ENCODE measurements at regions not wholly inside any gene's neighbourhood (a gene's known extent, or its start where the extent isn't known, plus 50 kb on each side); places are given as distances from the start of the nearest gene placed in this dataset.

- no peaks in the 10 kb centered on the region for H3K36me3 ChIP-seq (replicated peaks in 1 of 2; ENCODE audit: control extremely low read depth in 1 of 2, control insufficient read depth in 1 of 2, extremely low read depth in 1 of 2, insufficient read depth in 2 of 2, low read length in 1 of 2)
- H3K4me1 ChIP-seq (ENCODE audit: control insufficient read depth in 2 of 2, insufficient read depth in 2 of 2, low read length in 2 of 2), result no peaks in the 10 kb centered on the region
- no peak for ATAC-seq (ENCODE audit: low read depth)
- no peak overlapping the region for H3K4me2 ChIP-seq (replicated peaks; ENCODE audit: low read depth, low read length, poor library complexity, severe bottlenecking)
- H3K4me3 Mint-ChIP-seq, result no peak overlapping the region
- peaks cover 0 to 9% (median 0%) of the 10 kb centered on the region in 3 donors for H3K9me3 ChIP-seq (ENCODE audit: control extremely low read depth in 1 of 3, control insufficient read depth in 2 of 3, insufficient read depth in 1 of 3, low read length in 2 of 3)
- H3K27me3 Mint-ChIP-seq, result peaks cover 2% of the 10 kb centered on the region
- POLR2A ChIA-PET, result no interaction called here
- WGBS (ENCODE audit: insufficient coverage), result 77% methylated on average over 24 of the region's 24 CpGs
- no peaks in the 10 kb centered on the region for H4K20me1 ChIP-seq (ENCODE audit: control insufficient read depth, insufficient read depth, low read length, poor library complexity, severe bottlenecking)
- H3K27ac Mint-ChIP-seq, result no peak overlapping the region
- DNase-seq, result no peak
- peaks cover 4% of the 10 kb centered on the region for H3K9me3 Mint-ChIP-seq (ENCODE audit: insufficient read depth)
- intact Hi-C loops (cut with micrococcal nuclease), result no loop called here
- no peaks in the 10 kb centered on the region for H3K4me1 Mint-ChIP-seq
- H3K79me2 ChIP-seq (ENCODE audit: control insufficient read depth, insufficient read depth, low read length), result no peaks in the 10 kb centered on the region
- H3K27me3 ChIP-seq (replicated peaks in 1 of 4; ENCODE audit: control extremely low read depth in 1 of 4, control insufficient read depth in 3 of 4, insufficient read depth in 4 of 4, low read length in 3 of 4), result peaks cover 0 to 3% (median 0%) of the 10 kb centered on the region in 4 experiments
- no peak overlapping the region for H2AFZ ChIP-seq (ENCODE audit: insufficient read depth, low read depth, low read length, poor library complexity, severe bottlenecking)
- CTCF ChIA-PET, result no interaction called here
- no peak overlapping the region for H3K9ac ChIP-seq (ENCODE audit: low read length)
- TF ChIP-seq CTCF (IDR thresholded peaks at IDR 0.05) (no peak), EZH2 (IDR thresholded peaks at IDR 0.05; ENCODE audit: borderline replicate concordance, insufficient read depth, low read depth, low read length, poor library complexity, severe bottlenecking) (no peak)
- no peak overlapping the region for H3K4me3 ChIP-seq (ENCODE audit: control extremely low read depth in 1 of 5, extremely low read depth in 1 of 5, insufficient read depth in 1 of 5, low read depth in 2 of 5, low read length in 4 of 5)
- H3K27ac ChIP-seq (ENCODE audit: low read length in 2 of 2), result no peak overlapping the region
Observed at GRCh38 chr7:155931396-155932085, 119.3 kb upstream of the SHH start.

- Histone ChIP-seq H2AFZ (ENCODE audit: insufficient read depth, low read depth, low read length, poor library complexity, severe bottlenecking) (no peak overlapping the region), H4K20me1 (ENCODE audit: control insufficient read depth, insufficient read depth, low read length, poor library complexity, severe bottlenecking) (no peaks in the 10 kb centered on the region), H3K79me2 (ENCODE audit: control insufficient read depth, insufficient read depth, low read length) (no peaks in the 10 kb centered on the region), H3K27ac (ENCODE audit: low read length in 2 of 2) (no peak overlapping the region), H3K27me3 (replicated peaks in 1 of 4; ENCODE audit: control extremely low read depth in 1 of 4, control insufficient read depth in 3 of 4, insufficient read depth in 4 of 4, low read length in 3 of 4) (no peaks in the 10 kb centered on the region), H3K4me1 (ENCODE audit: control insufficient read depth in 2 of 2, insufficient read depth in 2 of 2, low read length in 2 of 2) (no peaks in the 10 kb centered on the region), H3K4me3 (ENCODE audit: control extremely low read depth in 1 of 5, extremely low read depth in 1 of 5, insufficient read depth in 1 of 5, low read depth in 2 of 5, low read length in 4 of 5) (no peak overlapping the region), H3K36me3 (replicated peaks in 1 of 2; ENCODE audit: control extremely low read depth in 1 of 2, control insufficient read depth in 1 of 2, extremely low read depth in 1 of 2, insufficient read depth in 2 of 2, low read length in 1 of 2) (no peaks in the 10 kb centered on the region), H3K9me3 (ENCODE audit: control extremely low read depth in 1 of 3, control insufficient read depth in 2 of 3, insufficient read depth in 1 of 3, low read length in 2 of 3) (peaks cover 0 to 9% (median 0%) of the 10 kb centered on the region in 3 donors), H3K4me2 (replicated peaks; ENCODE audit: low read depth, low read length, poor library complexity, severe bottlenecking) (no peak overlapping the region), H3K9ac (ENCODE audit: low read length) (no peak overlapping the region)
- ChIA-PET CTCF (no interaction called here), POLR2A (no interaction called here)
- Mint-ChIP-seq H3K27me3 (peaks cover 2% of the 10 kb centered on the region), H3K4me3 (no peak overlapping the region), H3K9me3 (ENCODE audit: insufficient read depth) (peaks cover 4% of the 10 kb centered on the region), H3K27ac (no peak overlapping the region), H3K4me1 (no peaks in the 10 kb centered on the region)
- intact Hi-C loops (cut with micrococcal nuclease), result no loop called here
- 100% methylated on average over 1 of the region's 1 CpG for WGBS (ENCODE audit: insufficient coverage)
- ATAC-seq (ENCODE audit: low read depth), result no peak
- TF ChIP-seq EZH2 (IDR thresholded peaks at IDR 0.05; ENCODE audit: borderline replicate concordance, insufficient read depth, low read depth, low read length, poor library complexity, severe bottlenecking) (no peak), CTCF (IDR thresholded peaks at IDR 0.05) (no peak)
- no peak for DNase-seq
Observed at GRCh38 chr7:155930527-155930926, 118.3 kb upstream of the SHH start.

All from B cell (primary cell).